HEK293 (cell line): ENCODE measurements at regions not wholly inside any gene's neighbourhood (a gene's known extent, or its start where the extent isn't known, plus 50 kb on each side); places are given as distances from the start of the nearest gene placed in this dataset.
A peak's percentile ranks its signal among the peaks of the same experiment; 100 is the strongest.

Experiments
- CTCF ChIA-PET: fragments of 350-600 bp; formaldehyde crosslinking; extraction: SDS; loops from one replicate; lab custom pipeline; 2021; ENCODE audit warnings: antibody characterized with exemption; lab: Yijun Ruan, JAX
- POLR2A ChIA-PET: fragments of 300-600 bp; formaldehyde crosslinking; extraction: SDS; loops from one replicate; lab custom pipeline; 2020; ENCODE audit warnings: antibody characterized with exemption, inconsistent platforms; lab: Yijun Ruan, JAX
- H3K27ac ChIP-seq: fragments of 200-500 bp; sonication (Bioruptor generic); 2 replicates; pipeline ENCODE4 v1.5.1; 2014; ENCODE audit warnings: low read depth, low read length, control low read depth, inconsistent platforms; ENCODE audit errors: extremely low read depth
- H3K36me3 ChIP-seq, 2 experiments: fragments of 200-500 bp in 1 of 2; sonication (Bioruptor generic) in 1 of 2; 1 replicate in 1 of 2; 2 replicates in 1 of 2; pipeline ENCODE4 v1.5.1; 2014 to 2017; ENCODE audit warnings: inconsistent platforms in 2 of 2, low read length in 2 of 2; ENCODE audit not compliant: control insufficient read depth in 2 of 2, insufficient read depth in 1 of 2
- H3K4me1 ChIP-seq: fragments of 200-500 bp; sonication (Bioruptor generic); 2 replicates; pipeline ENCODE4 v1.5.1; 2014; ENCODE audit warnings: mild to moderate bottlenecking, low read length, inconsistent platforms; ENCODE audit not compliant: control insufficient read depth, insufficient read depth
- H3K4me3 ChIP-seq: 2 replicates; pipeline ENCODE4 v1.5.1; 2011; ENCODE audit warnings: low read depth, mild to moderate bottlenecking, control low read depth, low read length, moderate library complexity
- H3K9me3 ChIP-seq: fragments of 200-500 bp; sonication (Bioruptor generic); 2 replicates; pipeline ENCODE4 v1.5.1; 2014; ENCODE audit warnings: low read depth, low read length, inconsistent platforms; ENCODE audit not compliant: control insufficient read depth, insufficient read depth
- AEBP2 ChIP-seq: fragments of 450-650 bp; formaldehyde crosslinking; IDR thresholded peaks from 2 replicates; pipeline ENCODE4 v1.5.1; 2016; ENCODE audit warnings: missing biosample characterization, missing genetic modification characterization, borderline replicate concordance
- ATF2 ChIP-seq: fragments of 450-650 bp; formaldehyde crosslinking; IDR thresholded peaks from 2 replicates; pipeline ENCODE4 v1.5.1; 2016; ENCODE audit warnings: missing biosample characterization, missing genetic modification characterization, low read depth
- GFI1B ChIP-seq: fragments of 450-650 bp; formaldehyde crosslinking; IDR thresholded peaks from 2 replicates; pipeline ENCODE4 v1.5.1; 2016; ENCODE audit warnings: missing biosample characterization, missing genetic modification characterization
- GLI4 ChIP-seq: fragments of 450-650 bp; formaldehyde crosslinking; IDR thresholded peaks from 2 replicates; pipeline ENCODE4 v1.5.1; 2016; ENCODE audit warnings: missing biosample characterization, missing genetic modification characterization
- GLIS2 ChIP-seq: fragments of 450-650 bp; formaldehyde crosslinking; IDR thresholded peaks from 2 replicates; pipeline ENCODE4 v1.5.1; 2016; ENCODE audit warnings: missing biosample characterization, missing genetic modification characterization
- SCRT1 ChIP-seq: fragments of 450-650 bp; formaldehyde crosslinking; IDR thresholded peaks from 2 replicates; pipeline ENCODE4 v1.5.1; 2016; ENCODE audit warnings: missing biosample characterization, missing genetic modification characterization, borderline replicate concordance
- SP7 ChIP-seq: fragments of 450-650 bp; formaldehyde crosslinking; IDR thresholded peaks from 2 replicates; pipeline ENCODE4 v1.5.1; 2016; ENCODE audit warnings: missing biosample characterization, missing genetic modification characterization
- YY2 ChIP-seq: fragments of 450-650 bp; formaldehyde crosslinking; IDR thresholded peaks from 2 replicates; pipeline ENCODE4 v1.5.1; 2016; ENCODE audit warnings: missing biosample characterization, missing genetic modification characterization
- ZBTB1 ChIP-seq: fragments of 450-650 bp; formaldehyde crosslinking; IDR thresholded peaks from 2 replicates; pipeline ENCODE4 v1.5.1; 2016; ENCODE audit warnings: missing biosample characterization, missing genetic modification characterization
- ZFP37 ChIP-seq: fragments of 450-650 bp; formaldehyde crosslinking; IDR thresholded peaks from 2 replicates; pipeline ENCODE4 v1.5.1; 2016; ENCODE audit warnings: missing biosample characterization, missing genetic modification characterization
- ZNF114 ChIP-seq: fragments of 450-650 bp; formaldehyde crosslinking; IDR thresholded peaks from 2 replicates; pipeline ENCODE4 v1.5.0; 2017; ENCODE audit warnings: missing biosample characterization, missing genetic modification characterization
- ZNF155 ChIP-seq: fragments of 450-650 bp; formaldehyde crosslinking; IDR thresholded peaks from 2 replicates; pipeline ENCODE4 v1.5.1; 2016; ENCODE audit warnings: missing biosample characterization, missing genetic modification characterization
- ZNF157 ChIP-seq: fragments of 450-650 bp; formaldehyde crosslinking; IDR thresholded peaks from 2 replicates; pipeline ENCODE4 v1.5.1; 2016; ENCODE audit warnings: missing biosample characterization, missing genetic modification characterization
- ZNF16 ChIP-seq: fragments of 450-650 bp; formaldehyde crosslinking; IDR thresholded peaks from 2 replicates; pipeline ENCODE4 v1.5.1; 2016; ENCODE audit warnings: low read depth, missing biosample characterization, missing genetic modification characterization
- ZNF214 ChIP-seq: fragments of 450-650 bp; formaldehyde crosslinking; IDR thresholded peaks from 2 replicates; pipeline ENCODE4 v1.5.1; 2017; ENCODE audit warnings: missing biosample characterization, mild to moderate bottlenecking, missing genetic modification characterization, borderline replicate concordance
- ZNF274 ChIP-seq, 2 experiments: fragments of 200-500 bp in 1 of 2; fragments of 450-650 bp in 1 of 2; sonication (Bioruptor generic) in 1 of 2; formaldehyde crosslinking in 1 of 2; IDR thresholded peaks; 2 replicates each; pipeline versions ENCODE4 v1.5.1 to v1.6.1; 2014 to 2016; ENCODE audit warnings: borderline replicate concordance in 1 of 2, inconsistent platforms in 1 of 2, low read length in 1 of 2, missing biosample characterization in 1 of 2, missing genetic modification characterization in 1 of 2
- ZNF404 ChIP-seq: fragments of 450-650 bp; formaldehyde crosslinking; IDR thresholded peaks from 2 replicates; pipeline ENCODE4 v1.5.1; 2017; ENCODE audit warnings: missing biosample characterization, missing genetic modification characterization
- ZNF426 ChIP-seq: fragments of 450-650 bp; formaldehyde crosslinking; IDR thresholded peaks from 2 replicates; pipeline ENCODE4 v1.5.1; 2017; ENCODE audit warnings: missing biosample characterization, missing genetic modification characterization, mild to moderate bottlenecking, inconsistent platforms, moderate library complexity
- ZNF48 ChIP-seq: fragments of 450-650 bp; formaldehyde crosslinking; IDR thresholded peaks from 2 replicates; pipeline ENCODE4 v1.5.1; 2016; ENCODE audit warnings: missing biosample characterization, missing genetic modification characterization
- ZNF530 ChIP-seq: fragments of 450-650 bp; formaldehyde crosslinking; IDR thresholded peaks from 2 replicates; pipeline ENCODE4 v1.5.1; 2016; ENCODE audit warnings: low read depth, missing biosample characterization, missing genetic modification characterization
- ZNF560 ChIP-seq: fragments of 450-650 bp; formaldehyde crosslinking; IDR thresholded peaks from 2 replicates; pipeline ENCODE4 v1.5.1; 2017; ENCODE audit warnings: missing biosample characterization, missing genetic modification characterization, borderline replicate concordance
- ZNF610 ChIP-seq: fragments of 450-650 bp; formaldehyde crosslinking; IDR thresholded peaks from 2 replicates; pipeline ENCODE4 v1.5.1; 2016; ENCODE audit warnings: missing biosample characterization, missing genetic modification characterization, borderline replicate concordance
- ZNF629 ChIP-seq: fragments of 450-650 bp; formaldehyde crosslinking; IDR thresholded peaks from 2 replicates; pipeline ENCODE4 v1.5.1; 2017; ENCODE audit warnings: missing biosample characterization, missing genetic modification characterization
- ZNF701 ChIP-seq: fragments of 450-650 bp; formaldehyde crosslinking; IDR thresholded peaks from 2 replicates; pipeline ENCODE4 v1.5.1; 2016; ENCODE audit warnings: missing biosample characterization, missing genetic modification characterization
- ZSCAN30 ChIP-seq: fragments of 450-650 bp; IDR thresholded peaks from 2 replicates; pipeline ENCODE4 v1.5.1; 2018; ENCODE audit warnings: missing biosample characterization, mild to moderate bottlenecking, missing genetic modification characterization, moderate library complexity
- ZSCAN5A ChIP-seq: fragments of 450-650 bp; formaldehyde crosslinking; IDR thresholded peaks from 2 replicates; pipeline ENCODE4 v1.5.1; 2016; ENCODE audit warnings: missing biosample characterization, missing genetic modification characterization
- TF ChIP-seq, protein P1 (sequence below): fragments of 450-650 bp; IDR thresholded peaks from 2 replicates; pipeline ENCODE4 v1.5.1; 2018; ENCODE audit warnings: missing biosample characterization, mild to moderate bottlenecking, missing genetic modification characterization
- TF ChIP-seq, protein P2 (sequence below): fragments of 450-650 bp; formaldehyde crosslinking; IDR thresholded peaks from 2 replicates; pipeline ENCODE4 v1.5.1; 2017; ENCODE audit warnings: missing biosample characterization, missing genetic modification characterization

DNA sequence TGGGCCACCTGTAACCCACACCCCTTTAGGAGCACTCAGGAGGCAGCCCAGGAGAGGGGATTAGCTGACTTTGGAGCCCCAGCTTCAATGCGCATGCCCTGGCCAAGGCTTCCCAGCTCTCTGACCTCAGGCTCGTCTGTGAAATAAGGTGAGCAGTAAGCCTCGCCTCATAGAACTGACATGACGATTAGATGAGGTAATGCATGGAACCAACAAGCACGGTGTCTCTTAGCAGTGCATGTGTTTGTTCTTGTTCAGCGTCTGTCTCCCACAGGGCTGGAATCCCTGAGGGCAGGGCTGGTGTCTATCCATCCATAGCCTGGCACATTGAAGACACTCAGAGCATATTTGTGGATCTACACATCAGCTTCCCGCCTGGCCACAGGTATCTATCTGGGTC is 415.4 kb downstream of the MN1 start (continued):
- TF ChIP-seq ZNF274 (IDR thresholded peaks at IDR 0.05; ENCODE audit: low read length) (no peak), ZNF274 (tag by site-specific recombination; IDR thresholded peaks at IDR 0.05; ENCODE audit: borderline replicate concordance) (no peak), ZSCAN5A (tag by site-specific recombination) (no peak), ZNF48 (tag by site-specific recombination) (no peak), ZNF629 (tag by site-specific recombination) (peak; percentile 96), ZSCAN30 (no peak), ZFP37 (0 out of 2 replicates have a peak, but pooled peaks have one; percentile 22), ATF2 (tag by site-specific recombination) (peak; percentile 89), ZNF155 (tag by site-specific recombination) (no peak), GLI4 (tag by site-specific recombination) (no peak), ZNF157 (no peak), SP7 (tag by site-specific recombination) (0 out of 2 replicates have a peak, but pooled peaks have one; percentile 13)

DNA sequence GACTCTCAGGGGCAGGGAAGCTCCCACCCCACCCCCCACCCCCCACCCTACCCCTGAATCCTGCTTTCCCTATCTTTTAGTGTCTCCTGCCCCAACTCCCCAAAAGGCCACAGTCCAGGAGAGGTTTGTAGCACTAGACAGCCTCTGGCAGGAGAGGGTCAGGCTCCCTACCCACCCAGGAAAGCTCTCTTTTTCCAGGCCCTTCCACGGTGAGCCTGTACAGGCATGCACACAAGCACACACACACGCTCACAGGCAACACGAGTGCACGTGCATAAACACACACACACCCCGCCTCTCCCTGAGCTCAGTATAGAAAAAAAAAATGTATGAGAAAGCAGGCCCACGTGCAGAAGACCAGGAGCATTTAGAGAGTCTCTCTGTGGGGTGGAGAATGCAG is 414.0 kb downstream of the MN1 start:
- H3K36me3 ChIP-seq: no peaks in the 10 kb centered on the region
- ChIA-PET POLR2A (no interaction called here), CTCF (interaction anchor here (0.7 kb wide), 1 partner anchor 291 kb away, joined by 3 read pairs; no protein-coding TSS in a partner anchor)
- peaks cover 8% of the 10 kb centered on the region for H3K4me1 ChIP-seq
- no peak overlapping the region for H3K4me3 ChIP-seq
- H3K27ac ChIP-seq: no peak overlapping the region
- TF ChIP-seq ZNF530 (tag by site-specific recombination) (no peak), ZNF48 (tag by site-specific recombination) (no peak), ZNF610 (tag by site-specific recombination) (no peak), GLIS2 (no peak), ZNF16 (tag by site-specific recombination) (no peak), ZNF114 (tag by site-specific recombination) (no peak), ZNF426 (tag by site-specific recombination) (no peak), ZNF560 (tag by site-specific recombination) (no peak), SCRT1 (tag by site-specific recombination) (no peak), GFI1B (tag by site-specific recombination) (no peak), AEBP2 (no peak), ATF2 (tag by site-specific recombination) (no peak), ZBTB1 (tag by site-specific recombination) (no peak), ZNF214 (tag by site-specific recombination) (no peak), ZNF404 (no peak), ZNF701 (tag by site-specific recombination) (no peak), YY2 (tag by site-specific recombination) (no peak)
- TF ChIP-seq, protein P1, sequence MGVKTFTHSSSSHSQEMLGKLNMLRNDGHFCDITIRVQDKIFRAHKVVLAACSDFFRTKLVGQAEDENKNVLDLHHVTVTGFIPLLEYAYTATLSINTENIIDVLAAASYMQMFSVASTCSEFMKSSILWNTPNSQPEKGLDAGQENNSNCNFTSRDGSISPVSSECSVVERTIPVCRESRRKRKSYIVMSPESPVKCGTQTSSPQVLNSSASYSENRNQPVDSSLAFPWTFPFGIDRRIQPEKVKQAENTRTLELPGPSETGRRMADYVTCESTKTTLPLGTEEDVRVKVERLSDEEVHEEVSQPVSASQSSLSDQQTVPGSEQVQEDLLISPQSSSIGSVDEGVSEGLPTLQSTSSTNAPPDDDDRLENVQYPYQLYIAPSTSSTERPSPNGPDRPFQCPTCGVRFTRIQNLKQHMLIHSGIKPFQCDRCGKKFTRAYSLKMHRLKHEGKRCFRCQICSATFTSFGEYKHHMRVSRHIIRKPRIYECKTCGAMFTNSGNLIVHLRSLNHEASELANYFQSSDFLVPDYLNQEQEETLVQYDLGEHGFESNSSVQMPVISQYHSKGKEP (tag by site-specific recombination): no peak
- TF ChIP-seq, protein P2, sequence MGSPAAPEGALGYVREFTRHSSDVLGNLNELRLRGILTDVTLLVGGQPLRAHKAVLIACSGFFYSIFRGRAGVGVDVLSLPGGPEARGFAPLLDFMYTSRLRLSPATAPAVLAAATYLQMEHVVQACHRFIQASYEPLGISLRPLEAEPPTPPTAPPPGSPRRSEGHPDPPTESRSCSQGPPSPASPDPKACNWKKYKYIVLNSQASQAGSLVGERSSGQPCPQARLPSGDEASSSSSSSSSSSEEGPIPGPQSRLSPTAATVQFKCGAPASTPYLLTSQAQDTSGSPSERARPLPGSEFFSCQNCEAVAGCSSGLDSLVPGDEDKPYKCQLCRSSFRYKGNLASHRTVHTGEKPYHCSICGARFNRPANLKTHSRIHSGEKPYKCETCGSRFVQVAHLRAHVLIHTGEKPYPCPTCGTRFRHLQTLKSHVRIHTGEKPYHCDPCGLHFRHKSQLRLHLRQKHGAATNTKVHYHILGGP (tag by site-specific recombination): no peak
- no peaks in the 10 kb centered on the region for H3K9me3 ChIP-seq
